ENCODE measurements at regions not wholly inside any gene's neighbourhood (a gene's known extent, or its start where the extent isn't known, plus 50 kb on each side); places are given as distances from the start of the nearest gene placed in this dataset.

DNA sequence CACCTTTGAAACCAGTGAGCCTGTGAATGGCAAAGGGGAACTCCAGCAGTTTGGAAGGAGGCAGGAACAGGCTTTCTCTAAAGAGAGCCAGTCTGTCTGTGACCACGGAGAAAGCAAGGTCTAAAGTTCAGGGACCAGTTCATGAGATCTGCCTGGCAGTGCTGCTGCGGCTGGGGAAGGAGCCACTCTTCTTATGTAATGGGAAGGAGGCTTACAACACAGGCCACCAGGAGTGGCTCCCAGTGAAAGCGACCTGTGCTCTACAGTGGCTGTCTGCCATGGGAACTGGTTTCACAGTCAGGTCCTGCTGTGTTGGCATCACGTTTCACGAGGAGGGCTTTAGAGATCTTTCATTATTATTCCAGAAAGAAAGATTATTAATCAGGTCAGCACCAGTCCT, 291.9 kb upstream of the PRDM1 start:
- H3K9me3 ChIP-seq, result no peaks in the 10 kb centered on the region
- 8% methylated on average over 5 of the region's 5 CpGs for WGBS (ENCODE audit: missing lambda C conversion rate)
- peak overlapping the region; percentile 76 to 86 for H3K27ac ChIP-seq
- peaks cover 58% of the 10 kb centered on the region for H3K4me1 ChIP-seq
- ChIA-PET POLR2A (no interaction called here), CTCF (interaction anchor here (1.0 kb wide), 1 partner anchor 20 kb away, joined by 3 read pairs; no protein-coding TSS in a partner anchor)
- H3K4me3 ChIP-seq, result no peak overlapping the region
- ATAC-seq, result peak; percentile 50 to 51; a peak in 3 of 6 replicates
- no peak for FAIRE-seq
- TF ChIP-seq USF2 (IDR thresholded peaks at IDR 0.05) (no peak), ELK1 (IDR thresholded peaks at IDR 0.05; ENCODE audit: low read depth, low read length) (no peak), HEYL (CRISPR knock-in tag; IDR thresholded peaks at IDR 0.05) (no peak), EP300 (IDR thresholded peaks at IDR 0.05) (no peak), NPAS2 (CRISPR knock-in tag; IDR thresholded peaks at IDR 0.05; ENCODE audit: borderline replicate concordance) (no peak), ESRRA (IDR thresholded peaks at IDR 0.05; ENCODE audit: borderline replicate concordance, low read length) (no peak), FOXS1 (CRISPR knock-in tag; IDR thresholded peaks at IDR 0.05) (no peak), ZNF302 (CRISPR knock-in tag; IDR thresholded peaks at IDR 0.05) (no peak), EHMT2 (IDR thresholded peaks at IDR 0.05; ENCODE audit: low read depth) (no peak), KDM1A (IDR thresholded peaks at IDR 0.05; ENCODE audit: low read depth) (no peak), JUNB (IDR thresholded peaks at IDR 0.05) (no peak), ZC3H11A (IDR thresholded peaks at IDR 0.05) (no peak)
- TF ChIP-seq, protein P1, sequence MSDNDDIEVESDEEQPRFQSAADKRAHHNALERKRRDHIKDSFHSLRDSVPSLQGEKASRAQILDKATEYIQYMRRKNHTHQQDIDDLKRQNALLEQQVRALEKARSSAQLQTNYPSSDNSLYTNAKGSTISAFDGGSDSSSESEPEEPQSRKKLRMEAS (IDR thresholded peaks at IDR 0.05), result no peak
- TF ChIP-seq, protein P2, sequence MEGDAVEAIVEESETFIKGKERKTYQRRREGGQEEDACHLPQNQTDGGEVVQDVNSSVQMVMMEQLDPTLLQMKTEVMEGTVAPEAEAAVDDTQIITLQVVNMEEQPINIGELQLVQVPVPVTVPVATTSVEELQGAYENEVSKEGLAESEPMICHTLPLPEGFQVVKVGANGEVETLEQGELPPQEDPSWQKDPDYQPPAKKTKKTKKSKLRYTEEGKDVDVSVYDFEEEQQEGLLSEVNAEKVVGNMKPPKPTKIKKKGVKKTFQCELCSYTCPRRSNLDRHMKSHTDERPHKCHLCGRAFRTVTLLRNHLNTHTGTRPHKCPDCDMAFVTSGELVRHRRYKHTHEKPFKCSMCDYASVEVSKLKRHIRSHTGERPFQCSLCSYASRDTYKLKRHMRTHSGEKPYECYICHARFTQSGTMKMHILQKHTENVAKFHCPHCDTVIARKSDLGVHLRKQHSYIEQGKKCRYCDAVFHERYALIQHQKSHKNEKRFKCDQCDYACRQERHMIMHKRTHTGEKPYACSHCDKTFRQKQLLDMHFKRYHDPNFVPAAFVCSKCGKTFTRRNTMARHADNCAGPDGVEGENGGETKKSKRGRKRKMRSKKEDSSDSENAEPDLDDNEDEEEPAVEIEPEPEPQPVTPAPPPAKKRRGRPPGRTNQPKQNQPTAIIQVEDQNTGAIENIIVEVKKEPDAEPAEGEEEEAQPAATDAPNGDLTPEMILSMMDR (IDR thresholded peaks at IDR 0.05), result no peak
- peak; percentile 20 to 66 for DNase-seq (ENCODE audit: low read depth in 1 of 2, low spot score in 1 of 2)
- H3K4me2 ChIP-seq, result peak overlapping the region; percentile 66

- POLR2A ChIA-PET, result no interaction called here
- TF ChIP-seq, protein P2 (IDR thresholded peaks at IDR 0.05), result no peak
- TF ChIP-seq FOSL2 (IDR thresholded peaks at IDR 0.05) (no peak), FOSL2 (CRISPR knock-in tag; IDR thresholded peaks at IDR 0.05) (no peak), RAD21 (conservative IDR thresholded peaks at IDR 0.05 in 1 of 2, IDR thresholded peaks at IDR 0.05 in 1 of 2) (peak in 1 of 2 experiments; percentile 28; a peak in 1 of 5 replicates), CBX2 (IDR thresholded peaks at IDR 0.05; ENCODE audit: borderline replicate concordance, low read depth) (no peak), MAFK (IDR thresholded peaks at IDR 0.05; ENCODE audit: partially characterized antibody) (no peak)
- TF ChIP-seq, protein P3, sequence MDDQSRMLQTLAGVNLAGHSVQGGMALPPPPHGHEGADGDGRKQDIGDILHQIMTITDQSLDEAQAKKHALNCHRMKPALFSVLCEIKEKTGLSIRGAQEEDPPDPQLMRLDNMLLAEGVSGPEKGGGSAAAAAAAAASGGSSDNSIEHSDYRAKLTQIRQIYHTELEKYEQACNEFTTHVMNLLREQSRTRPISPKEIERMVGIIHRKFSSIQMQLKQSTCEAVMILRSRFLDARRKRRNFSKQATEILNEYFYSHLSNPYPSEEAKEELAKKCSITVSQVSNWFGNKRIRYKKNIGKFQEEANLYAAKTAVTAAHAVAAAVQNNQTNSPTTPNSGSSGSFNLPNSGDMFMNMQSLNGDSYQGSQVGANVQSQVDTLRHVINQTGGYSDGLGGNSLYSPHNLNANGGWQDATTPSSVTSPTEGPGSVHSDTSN (IDR thresholded peaks at IDR 0.05), result no peak
- 36% methylated on average over 4 of the region's 4 CpGs for whole genome bisulfite sequencing (ENCODE audit: missing lambda C conversion rate)
- peak in 1 of 2 experiments; percentile 64 for DNase-seq (ENCODE audit: low read depth in 1 of 2, low spot score in 1 of 2)
- CTCF ChIA-PET, result no interaction called here
- Histone ChIP-seq H3K4me2 (0 out of 3 replicates have a peak overlapping the region, but pooled peaks have one; percentile 7), H3K4me1 (peaks cover 58% of the 10 kb centered on the region), H3K9me3 (no peaks in the 10 kb centered on the region), H3K27ac (peak overlapping the region; percentile 76 to 86), H3K4me3 (no peak overlapping the region)
- FAIRE-seq, result no peak
- ATAC-seq, result peak in 1 of 2 experiments; percentile 48; a peak in 2 of 6 replicates
These were observed 293.0 kb upstream of the PRDM1 start for GRCh38 chr6:105793130-105793529.
